ENCODE measurements at regions not wholly inside any gene's neighbourhood (a gene's known extent, or its start where the extent isn't known, plus 50 kb on each side); places are given as distances from the start of the nearest gene placed in this dataset.

DNA sequence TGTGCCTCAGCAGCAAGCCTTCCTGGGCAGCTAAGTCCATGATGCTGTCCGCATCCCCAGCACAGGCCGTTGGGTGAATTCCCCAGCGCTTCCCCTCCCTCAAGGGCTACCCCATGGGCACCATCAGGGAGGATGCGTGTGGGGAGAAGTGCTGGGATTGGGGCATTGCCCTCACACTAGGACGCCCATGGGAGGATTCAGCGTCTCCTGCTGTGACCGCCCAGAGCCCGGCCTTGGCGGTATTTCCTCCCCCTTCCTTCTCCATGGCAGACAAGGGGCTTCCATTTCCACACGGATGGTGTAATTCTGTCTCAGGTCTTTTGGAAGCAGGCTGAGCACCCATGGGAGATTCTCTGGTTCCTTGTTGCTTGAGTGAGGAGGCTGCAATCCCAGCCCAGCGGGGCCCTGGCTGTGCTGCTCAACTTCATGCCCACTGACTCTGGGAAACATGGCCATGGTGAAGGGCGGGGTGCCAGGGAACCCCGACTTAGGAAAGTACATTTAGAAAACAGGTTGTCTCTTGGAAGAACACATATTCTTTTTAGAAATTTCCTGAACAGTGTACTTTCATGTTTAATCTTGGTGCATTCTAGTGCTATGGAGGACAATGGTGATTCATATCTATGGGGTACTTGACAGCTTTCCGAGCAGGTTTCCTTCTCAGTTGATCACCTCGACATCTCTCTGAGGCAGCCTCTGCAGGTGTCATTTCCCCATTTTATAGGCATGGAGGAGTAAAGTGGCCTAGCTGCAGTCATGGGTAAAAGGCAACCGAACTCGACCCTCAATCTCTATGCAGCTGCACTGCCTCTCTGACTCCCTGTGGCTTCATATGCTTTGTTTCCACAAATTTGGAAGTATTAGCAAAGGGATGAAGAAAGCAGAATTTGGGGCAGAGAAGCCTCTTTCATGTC is 178.2 kb upstream of the CST7 start:
- TF ChIP-seq, protein P1, sequence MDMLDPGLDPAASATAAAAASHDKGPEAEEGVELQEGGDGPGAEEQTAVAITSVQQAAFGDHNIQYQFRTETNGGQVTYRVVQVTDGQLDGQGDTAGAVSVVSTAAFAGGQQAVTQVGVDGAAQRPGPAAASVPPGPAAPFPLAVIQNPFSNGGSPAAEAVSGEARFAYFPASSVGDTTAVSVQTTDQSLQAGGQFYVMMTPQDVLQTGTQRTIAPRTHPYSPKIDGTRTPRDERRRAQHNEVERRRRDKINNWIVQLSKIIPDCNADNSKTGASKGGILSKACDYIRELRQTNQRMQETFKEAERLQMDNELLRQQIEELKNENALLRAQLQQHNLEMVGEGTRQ (IDR thresholded peaks at IDR 0.05; ENCODE audit: low read depth, low read length): no peak
- TF ChIP-seq, protein P2, sequence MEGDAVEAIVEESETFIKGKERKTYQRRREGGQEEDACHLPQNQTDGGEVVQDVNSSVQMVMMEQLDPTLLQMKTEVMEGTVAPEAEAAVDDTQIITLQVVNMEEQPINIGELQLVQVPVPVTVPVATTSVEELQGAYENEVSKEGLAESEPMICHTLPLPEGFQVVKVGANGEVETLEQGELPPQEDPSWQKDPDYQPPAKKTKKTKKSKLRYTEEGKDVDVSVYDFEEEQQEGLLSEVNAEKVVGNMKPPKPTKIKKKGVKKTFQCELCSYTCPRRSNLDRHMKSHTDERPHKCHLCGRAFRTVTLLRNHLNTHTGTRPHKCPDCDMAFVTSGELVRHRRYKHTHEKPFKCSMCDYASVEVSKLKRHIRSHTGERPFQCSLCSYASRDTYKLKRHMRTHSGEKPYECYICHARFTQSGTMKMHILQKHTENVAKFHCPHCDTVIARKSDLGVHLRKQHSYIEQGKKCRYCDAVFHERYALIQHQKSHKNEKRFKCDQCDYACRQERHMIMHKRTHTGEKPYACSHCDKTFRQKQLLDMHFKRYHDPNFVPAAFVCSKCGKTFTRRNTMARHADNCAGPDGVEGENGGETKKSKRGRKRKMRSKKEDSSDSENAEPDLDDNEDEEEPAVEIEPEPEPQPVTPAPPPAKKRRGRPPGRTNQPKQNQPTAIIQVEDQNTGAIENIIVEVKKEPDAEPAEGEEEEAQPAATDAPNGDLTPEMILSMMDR (conservative IDR thresholded peaks at IDR 0.05; ENCODE audit: low read depth, low read length): no peak
- no peak for TF ChIP-seq SMC3 (IDR thresholded peaks at IDR 0.05; ENCODE audit: low read depth, low read length)
- no peak for TF ChIP-seq CEBPB (IDR thresholded peaks at IDR 0.05; ENCODE audit: low read depth, low read length)
